ENCODE measurements at regions not wholly inside any gene's neighbourhood (a gene's known extent, or its start where the extent isn't known, plus 50 kb on each side); places are given as distances from the start of the nearest gene placed in this dataset.

- Mint-ChIP-seq H3K4me3 (ENCODE audit: unreplicated experiment) (no peak overlapping the region), H3K27me3 (ENCODE audit: insufficient read depth, unreplicated experiment) (no peaks in the 10 kb centered on the region), H3K9me3 (ENCODE audit: unreplicated experiment) (no peaks in the 10 kb centered on the region), H3K36me3 (ENCODE audit: insufficient read depth, unreplicated experiment) (no peaks in the 10 kb centered on the region), H3K27ac (ENCODE audit: low read depth, unreplicated experiment) (no peak overlapping the region), H3K4me1 (ENCODE audit: insufficient read depth, unreplicated experiment) (peaks cover 14% of the 10 kb centered on the region)
- BruUV-seq (replicated peaks), result no TSS peak
- TF ChIP-seq CTCF (IDR thresholded peaks at IDR 0.05; ENCODE audit: unreplicated experiment), result peak; percentile 79
- ChIA-PET POLR2A (interaction anchor here (0.6 to 1.6 kb wide), 2 partner anchors 267 to 1366 kb away, joined by 3 to 4 read pairs; no protein-coding TSS in a partner anchor), CTCF (interaction anchor here (0.5 to 7.5 kb wide), 19 partner anchors 10 to 346 kb away, joined by 3 to 137 read pairs (median 3); no protein-coding TSS in a partner anchor)
- DNase-seq (ENCODE audit: unreplicated experiment), result peak; percentile 71
- intact Hi-C loops (cut with micrococcal nuclease), result loop anchor here (1.0 to 10.0 kb wide), 3 partner anchors 137 to 415 kb away; partner anchors contain the start of gene ADAM17
These were observed 66.8 kb upstream of the ASAP2 start for GRCh38 chr2:9139491-9140443.

- CTCF ChIA-PET, result interaction anchor here (0.7 to 7.5 kb wide), 9 partner anchors 10 to 267 kb away, joined by 3 to 137 read pairs (median 3); no protein-coding TSS in a partner anchor
- Mint-ChIP-seq H3K9me3 (ENCODE audit: unreplicated experiment) (peaks cover 7% of the 10 kb centered on the region), H3K4me3 (ENCODE audit: unreplicated experiment) (no peak overlapping the region), H3K36me3 (ENCODE audit: insufficient read depth, unreplicated experiment) (no peaks in the 10 kb centered on the region), H3K27ac (ENCODE audit: low read depth, unreplicated experiment) (no peak overlapping the region), H3K4me1 (ENCODE audit: insufficient read depth, unreplicated experiment) (peaks cover 6% of the 10 kb centered on the region), H3K27me3 (ENCODE audit: insufficient read depth, unreplicated experiment) (no peaks in the 10 kb centered on the region)
- no peak for DNase-seq (ENCODE audit: unreplicated experiment)
- POLR2A ChIA-PET, result interaction anchor here (0.5 to 1.6 kb wide), 2 partner anchors 264 to 281 kb away, joined by 3 to 7 read pairs; no protein-coding TSS in a partner anchor
- TF ChIP-seq CTCF (IDR thresholded peaks at IDR 0.05; ENCODE audit: unreplicated experiment), result no peak
- no TSS peak for BruUV-seq (replicated peaks)
- intact Hi-C loops (cut with micrococcal nuclease), result no loop called here
These were observed 69.0 kb upstream of the ASAP2 start for GRCh38 chr2:9137379-9138150.

- H3K27me3 Mint-ChIP-seq (ENCODE audit: insufficient read depth, unreplicated experiment), result no peaks in the 10 kb centered on the region
- H3K4me3 Mint-ChIP-seq (ENCODE audit: unreplicated experiment), result no peak overlapping the region
- peaks cover 7% of the 10 kb centered on the region for H3K9me3 Mint-ChIP-seq (ENCODE audit: unreplicated experiment)
- ChIA-PET CTCF (interaction anchor here (0.5 to 1.0 kb wide), 2 partner anchors 261 to 263 kb away, joined by 3 to 5 read pairs; no protein-coding TSS in a partner anchor), POLR2A (no interaction called here)
- no peak for DNase-seq (ENCODE audit: unreplicated experiment)
- H3K4me1 Mint-ChIP-seq (ENCODE audit: insufficient read depth, unreplicated experiment), result peaks cover 6% of the 10 kb centered on the region
- no peak overlapping the region for H3K27ac Mint-ChIP-seq (ENCODE audit: low read depth, unreplicated experiment)
- intact Hi-C loops (cut with micrococcal nuclease), result no loop called here
- no TSS peak for BruUV-seq (replicated peaks)
- no peak for TF ChIP-seq CTCF (IDR thresholded peaks at IDR 0.05; ENCODE audit: unreplicated experiment)
- no peaks in the 10 kb centered on the region for H3K36me3 Mint-ChIP-seq (ENCODE audit: insufficient read depth, unreplicated experiment)
These were observed 70.6 kb upstream of the ASAP2 start for GRCh38 chr2:9135822-9136558.

Measured in MCF 10A (cell line).